ENCODE measurements at regions not wholly inside any gene's neighbourhood (a gene's known extent, or its start where the extent isn't known, plus 50 kb on each side); places are given as distances from the start of the nearest gene placed in this dataset.

DNA sequence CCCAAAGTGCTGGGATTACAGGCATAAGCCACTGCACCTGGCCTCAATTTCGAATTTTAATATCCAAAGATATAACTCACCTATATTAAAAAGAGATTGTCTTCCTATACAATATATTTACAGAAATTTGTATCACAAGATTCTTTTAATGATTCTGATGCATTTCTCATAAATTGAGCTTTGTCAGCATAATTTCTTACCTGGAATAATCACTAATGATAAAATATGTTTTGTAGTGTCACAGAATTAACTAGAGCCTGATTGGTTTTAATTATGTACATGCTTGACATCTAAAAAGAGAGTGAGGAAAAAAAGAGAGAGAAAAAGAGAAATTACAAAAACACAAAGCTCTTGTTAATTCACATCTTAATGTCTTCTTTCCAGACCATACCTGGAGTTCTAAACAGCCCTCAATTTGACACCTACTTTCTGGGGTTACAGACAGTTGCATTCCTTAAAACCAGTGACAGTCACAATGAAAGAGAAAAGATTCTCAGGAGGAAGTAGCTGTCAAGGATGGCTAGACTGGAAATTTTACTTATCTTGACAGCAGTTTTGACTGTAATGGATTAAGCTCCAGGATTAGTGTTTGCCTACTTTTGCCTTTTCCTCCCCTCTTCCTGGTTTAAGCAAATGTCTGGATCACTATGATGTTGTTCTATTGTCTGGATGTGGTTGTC, 214.4 kb downstream of the SPRY2 start:
- no peak overlapping the region for H3K4me3 ChIP-seq (ENCODE audit: low read depth, low read length)
- TF ChIP-seq CTCF (IDR thresholded peaks at IDR 0.05; ENCODE audit: low read depth, low read length) = no peak

DNA sequence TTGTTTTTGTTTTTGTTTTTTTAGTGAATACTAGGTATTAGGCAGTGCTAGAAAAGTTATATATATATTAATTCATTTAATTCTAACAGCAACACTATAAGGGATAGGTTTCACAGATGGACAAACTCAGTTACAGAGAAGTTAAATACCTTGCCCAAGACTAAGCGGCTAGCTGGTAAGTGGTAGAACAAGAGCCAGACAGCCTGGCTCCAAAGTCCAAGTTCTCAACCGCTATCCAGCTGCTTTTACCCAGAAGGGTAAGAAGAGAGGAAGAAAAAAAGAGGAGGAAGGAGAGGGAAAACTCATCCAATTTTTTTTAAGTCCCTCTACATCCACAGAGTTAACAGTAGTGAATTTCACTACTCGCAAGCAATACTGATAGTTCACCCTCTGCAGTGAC, 217.0 kb downstream of the SPRY2 start:
- no peak overlapping the region for H3K4me3 ChIP-seq (ENCODE audit: low read depth, low read length)
- TF ChIP-seq CTCF (IDR thresholded peaks at IDR 0.05; ENCODE audit: low read depth, low read length) = no peak

DNA sequence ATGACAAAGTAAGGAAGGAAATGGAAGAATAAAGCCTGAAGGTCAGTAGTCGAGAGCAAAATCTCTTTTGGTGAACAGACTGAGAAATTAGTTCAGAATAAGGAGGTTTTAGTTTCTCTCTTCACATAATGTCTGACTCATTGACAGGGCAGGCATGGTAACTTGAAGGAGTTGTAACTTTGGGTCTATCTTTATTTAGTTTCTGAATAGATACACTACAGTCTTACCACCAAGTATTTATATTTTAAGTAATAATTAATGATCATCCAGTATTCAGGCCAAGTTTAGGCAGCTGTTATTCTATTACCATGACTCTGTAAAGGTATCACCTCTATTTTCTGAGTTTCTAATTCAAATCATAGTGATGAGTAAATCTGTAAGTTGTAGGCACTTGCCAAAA, 219.9 kb downstream of the SPRY2 start:
- no peak overlapping the region for H3K4me3 ChIP-seq (ENCODE audit: low read depth, low read length)
- no peak for TF ChIP-seq CTCF (IDR thresholded peaks at IDR 0.05; ENCODE audit: low read depth, low read length)

DNA sequence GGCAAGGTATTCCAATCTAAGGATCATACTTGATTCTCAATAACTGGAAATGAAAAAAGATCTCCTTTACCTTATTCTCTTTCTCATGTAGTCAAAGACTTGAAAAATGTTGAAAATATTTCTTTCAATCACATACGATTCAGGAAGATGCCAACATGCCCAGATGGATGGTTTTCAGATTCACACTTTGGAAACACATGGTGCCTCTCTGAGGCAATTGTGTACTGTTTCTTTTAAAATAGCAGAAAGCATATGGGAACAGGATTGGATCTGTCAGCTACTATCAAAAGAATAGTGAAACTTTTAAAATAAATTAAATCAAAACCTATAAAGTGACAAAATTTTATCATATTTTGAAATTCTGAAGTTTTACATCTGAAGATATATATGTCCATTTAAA, 222.4 kb downstream of the SPRY2 start:
- no peak for TF ChIP-seq CTCF (IDR thresholded peaks at IDR 0.05; ENCODE audit: low read depth, low read length)
- H3K4me3 ChIP-seq (ENCODE audit: low read depth, low read length) = no peak overlapping the region

- no peak for TF ChIP-seq CTCF (IDR thresholded peaks at IDR 0.05; ENCODE audit: low read depth, low read length)
- H3K4me3 ChIP-seq (ENCODE audit: low read depth, low read length) = no peak overlapping the region
Observed at GRCh38 chr13:80118099-80118498, 222.8 kb downstream of the SPRY2 start.

GRCh38 chr13:80117515-80117914, 223.4 kb downstream of the SPRY2 start:
- no peak overlapping the region for H3K4me3 ChIP-seq (ENCODE audit: low read depth, low read length)
- TF ChIP-seq CTCF (IDR thresholded peaks at IDR 0.05; ENCODE audit: low read depth, low read length) = no peak

- TF ChIP-seq CTCF (IDR thresholded peaks at IDR 0.05; ENCODE audit: low read depth, low read length) = no peak
Observed at GRCh38 chr13:80116107-80116506, 224.8 kb downstream of the SPRY2 start.

More at GRCh38 chr13:80116107-80116506, 224.8 kb downstream of the SPRY2 start:
- H3K4me3 ChIP-seq (ENCODE audit: low read depth, low read length) = no peak overlapping the region

All from WI38 (cell line).